IPS-20b (cell line): ENCODE measurements at regions not wholly inside any gene's neighbourhood (a gene's known extent, or its start where the extent isn't known, plus 50 kb on each side); places are given as distances from the start of the nearest gene placed in this dataset.

ENCODE experiments used
- H3K27ac ChIP-seq: one replicate; pipeline ENCODE4 v1.5.1; 2013; ENCODE audit warnings: low read length
- H3K27me3 ChIP-seq: 2 replicates; pipeline ENCODE4 v1.6.1; 2013; ENCODE audit warnings: mild to moderate bottlenecking, low read length, inconsistent platforms; ENCODE audit not compliant: insufficient read depth
- H3K36me3 ChIP-seq: 2 replicates; pipeline ENCODE4 v1.6.1; 2013; ENCODE audit warnings: low read depth, mild to moderate bottlenecking, inconsistent platforms, low read length, moderate library complexity; ENCODE audit not compliant: insufficient read depth
- H3K4me1 ChIP-seq: 2 replicates; pipeline ENCODE4 v1.6.1; 2013; ENCODE audit warnings: mild to moderate bottlenecking, control low read depth, inconsistent platforms, low read length, moderate library complexity; ENCODE audit not compliant: insufficient read depth
- H3K4me3 ChIP-seq: 2 replicates; pipeline ENCODE4 v1.5.1; 2013; ENCODE audit warnings: mild to moderate bottlenecking, low read length, inconsistent platforms
- H3K9ac ChIP-seq: 2 replicates; pipeline ENCODE4 v1.6.1; 2013; ENCODE audit warnings: low read depth, mild to moderate bottlenecking, inconsistent platforms, low read length, moderate library complexity
- H3K9me3 ChIP-seq: 2 replicates; pipeline ENCODE4 v1.6.1; 2013; ENCODE audit warnings: mild to moderate bottlenecking, low read depth, low read length, inconsistent platforms; ENCODE audit not compliant: insufficient read depth

DNA sequence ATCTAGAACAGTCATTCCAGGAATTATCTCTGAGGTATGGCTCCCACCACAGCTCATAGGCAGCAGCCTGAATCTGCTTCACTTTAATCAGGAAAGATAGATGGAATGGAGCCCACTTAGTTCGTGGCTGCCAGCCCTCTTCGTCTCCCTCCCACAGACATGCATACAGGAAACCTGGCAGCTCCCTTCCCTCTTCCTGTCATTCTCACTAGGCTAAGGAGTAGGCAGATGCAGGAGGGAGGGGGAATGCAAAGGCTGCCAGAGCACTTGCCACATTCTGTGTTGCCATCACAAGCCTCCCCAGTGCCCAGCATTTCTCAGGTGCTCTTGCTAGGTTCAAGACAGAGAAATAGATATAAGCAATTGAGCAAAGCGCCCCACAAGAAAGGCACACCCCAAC is 378.9 kb downstream of the ELAVL2 start:
- Histone ChIP-seq H3K36me3 (no peaks in the 10 kb centered on the region), H3K4me1 (no peaks in the 10 kb centered on the region), H3K4me3 (no peak overlapping the region), H3K27me3 (no peaks in the 10 kb centered on the region), H3K9me3 (no peaks in the 10 kb centered on the region), H3K27ac (no peak overlapping the region), H3K9ac (no peak overlapping the region)

DNA sequence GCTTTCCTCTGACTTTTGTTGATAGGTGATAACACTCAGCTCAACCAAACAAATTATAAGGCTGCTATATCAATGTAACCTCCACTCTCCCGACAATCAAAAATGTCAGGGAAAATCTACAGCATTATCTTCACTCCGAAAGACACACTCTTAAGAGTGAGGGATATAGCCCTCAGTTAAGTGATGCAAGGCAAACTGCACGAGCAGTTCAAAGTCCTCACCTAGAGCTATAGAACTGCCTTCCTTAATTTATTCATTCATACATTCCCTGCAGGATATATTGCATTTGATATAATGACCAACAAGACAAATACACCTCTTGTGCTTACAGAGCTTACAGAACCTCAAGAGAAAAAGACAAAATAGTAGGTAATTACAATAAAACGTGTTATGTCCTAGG is 378.1 kb downstream of the ELAVL2 start:
- Histone ChIP-seq H3K9ac (no peak overlapping the region), H3K27ac (no peak overlapping the region), H3K27me3 (no peaks in the 10 kb centered on the region), H3K36me3 (no peaks in the 10 kb centered on the region), H3K4me3 (no peak overlapping the region), H3K4me1 (no peaks in the 10 kb centered on the region), H3K9me3 (no peaks in the 10 kb centered on the region)

GRCh38 chr9:23451802-23452418 is 374.1 kb downstream of the ELAVL2 start:
- Histone ChIP-seq H3K27ac (no peak overlapping the region), H3K4me3 (no peak overlapping the region), H3K36me3 (no peaks in the 10 kb centered on the region), H3K9ac (no peak overlapping the region), H3K9me3 (no peaks in the 10 kb centered on the region), H3K27me3 (no peaks in the 10 kb centered on the region), H3K4me1 (no peaks in the 10 kb centered on the region)

GRCh38 chr9:23464275-23464674 is 361.8 kb downstream of the ELAVL2 start:
- H3K9ac ChIP-seq: no peak overlapping the region
- H3K4me3 ChIP-seq: no peak overlapping the region
- no peaks in the 10 kb centered on the region for H3K9me3 ChIP-seq
- H3K27ac ChIP-seq: no peak overlapping the region
- H3K4me1 ChIP-seq: no peaks in the 10 kb centered on the region
- no peaks in the 10 kb centered on the region for H3K36me3 ChIP-seq
- H3K27me3 ChIP-seq: no peaks in the 10 kb centered on the region

DNA sequence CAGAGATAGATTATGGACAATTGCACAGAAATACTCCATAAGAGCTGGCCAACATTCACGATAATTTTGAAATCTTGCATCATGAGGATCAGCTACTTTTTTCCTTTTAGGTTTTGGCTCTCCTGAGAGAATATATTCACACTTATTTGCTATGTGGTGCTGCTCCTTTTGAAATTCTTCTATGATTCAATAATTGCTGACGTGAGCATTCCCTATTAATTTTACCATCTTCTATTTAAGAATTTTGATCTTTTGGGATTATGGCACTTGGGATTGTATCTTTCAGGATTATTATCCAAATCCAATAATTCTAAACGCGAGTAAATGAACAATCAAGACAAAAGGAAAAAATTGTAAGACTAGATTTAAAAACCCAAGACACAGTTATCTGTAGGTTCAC is 358.8 kb downstream of the ELAVL2 start:
- H3K27ac ChIP-seq: no peak overlapping the region
- no peaks in the 10 kb centered on the region for H3K27me3 ChIP-seq
- H3K36me3 ChIP-seq: no peaks in the 10 kb centered on the region
- no peaks in the 10 kb centered on the region for H3K9me3 ChIP-seq
- no peaks in the 10 kb centered on the region for H3K4me1 ChIP-seq
- H3K9ac ChIP-seq: no peak overlapping the region
- H3K4me3 ChIP-seq: no peak overlapping the region

- H3K27ac ChIP-seq: no peak overlapping the region
- H3K27me3 ChIP-seq: no peaks in the 10 kb centered on the region
- no peak overlapping the region for H3K4me3 ChIP-seq
- H3K36me3 ChIP-seq: no peaks in the 10 kb centered on the region
- no peak overlapping the region for H3K9ac ChIP-seq
- H3K4me1 ChIP-seq: no peaks in the 10 kb centered on the region
- no peaks in the 10 kb centered on the region for H3K9me3 ChIP-seq
Observed at GRCh38 chr9:23477908-23478307, 348.1 kb downstream of the ELAVL2 start.

DNA sequence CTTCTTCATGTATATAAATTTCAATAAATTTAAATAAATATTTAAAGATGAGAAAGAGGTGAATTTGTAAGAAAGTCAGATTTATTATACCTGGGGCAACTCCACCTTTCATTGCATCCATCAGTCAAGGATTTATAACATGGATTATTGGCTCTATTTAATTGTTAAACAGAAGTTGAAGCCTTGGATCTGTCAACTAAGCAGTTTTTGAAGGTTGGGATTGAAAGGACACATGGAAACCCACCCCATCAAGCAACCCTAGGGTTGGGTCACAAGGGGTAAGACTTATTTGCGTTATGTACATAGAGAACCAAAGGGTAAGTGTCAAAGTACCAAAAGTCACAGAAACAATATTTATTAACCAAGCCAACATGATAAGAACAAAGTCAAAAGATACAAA is 342.5 kb downstream of the ELAVL2 start:
- Histone ChIP-seq H3K4me3 (no peak overlapping the region), H3K27ac (no peak overlapping the region), H3K36me3 (no peaks in the 10 kb centered on the region), H3K27me3 (no peaks in the 10 kb centered on the region), H3K9ac (no peak overlapping the region), H3K9me3 (no peaks in the 10 kb centered on the region), H3K4me1 (no peaks in the 10 kb centered on the region)

GRCh38 chr9:23492126-23493002 is 333.7 kb downstream of the ELAVL2 start:
- H3K36me3 ChIP-seq: no peaks in the 10 kb centered on the region
- H3K4me1 ChIP-seq: no peaks in the 10 kb centered on the region
- H3K9ac ChIP-seq: no peak overlapping the region
- H3K27me3 ChIP-seq: no peaks in the 10 kb centered on the region
- H3K9me3 ChIP-seq: no peaks in the 10 kb centered on the region
- H3K27ac ChIP-seq: no peak overlapping the region
- no peak overlapping the region for H3K4me3 ChIP-seq

DNA sequence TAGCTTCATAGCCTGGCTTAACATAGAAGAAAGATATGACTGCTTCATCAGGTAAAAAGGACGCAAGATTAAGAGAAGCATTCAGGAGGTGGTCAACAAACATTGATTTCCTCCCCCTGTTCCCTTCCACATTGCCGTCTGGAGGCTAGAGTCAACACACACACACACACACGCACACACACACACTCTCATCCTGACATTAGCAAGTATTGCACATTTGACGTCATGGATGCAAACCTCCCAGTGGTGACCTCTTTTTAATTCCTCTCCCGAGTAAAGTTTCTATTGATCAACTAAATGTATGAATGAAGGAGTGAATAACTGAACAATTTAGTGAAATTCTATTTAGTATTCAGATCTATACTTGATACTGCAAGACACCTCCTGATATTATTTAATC is 332.8 kb downstream of the ELAVL2 start:
- Histone ChIP-seq H3K27ac (no peak overlapping the region), H3K4me1 (no peaks in the 10 kb centered on the region), H3K9ac (no peak overlapping the region), H3K9me3 (no peaks in the 10 kb centered on the region), H3K4me3 (no peak overlapping the region), H3K36me3 (no peaks in the 10 kb centered on the region), H3K27me3 (no peaks in the 10 kb centered on the region)

- no peak overlapping the region for H3K9ac ChIP-seq
- H3K27ac ChIP-seq: no peak overlapping the region
- H3K4me3 ChIP-seq: no peak overlapping the region
- no peaks in the 10 kb centered on the region for H3K27me3 ChIP-seq
- no peaks in the 10 kb centered on the region for H3K9me3 ChIP-seq
- H3K4me1 ChIP-seq: no peaks in the 10 kb centered on the region
- H3K36me3 ChIP-seq: no peaks in the 10 kb centered on the region
Observed at GRCh38 chr9:23496489-23497136, 329.4 kb downstream of the ELAVL2 start.

DNA sequence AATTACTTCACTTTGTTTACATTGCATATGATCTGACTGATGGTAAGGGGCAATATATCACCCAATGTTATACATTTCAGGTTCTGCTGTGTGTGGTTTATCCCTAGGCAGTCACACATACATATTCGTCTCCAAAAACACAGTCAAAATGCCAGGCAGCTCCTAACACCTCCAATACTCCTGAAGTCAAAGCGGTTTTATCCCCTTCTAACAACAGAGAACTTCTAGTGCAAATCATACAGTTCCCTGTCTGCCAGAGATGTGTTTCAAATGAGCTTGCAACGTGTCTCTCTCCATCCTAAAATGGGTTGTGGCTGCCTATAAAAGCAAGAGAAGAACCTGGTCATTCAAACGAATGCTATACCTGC is 328.9 kb downstream of the ELAVL2 start:
- Histone ChIP-seq H3K27me3 (no peaks in the 10 kb centered on the region), H3K4me1 (no peaks in the 10 kb centered on the region), H3K4me3 (no peak overlapping the region), H3K9me3 (no peaks in the 10 kb centered on the region), H3K9ac (no peak overlapping the region), H3K36me3 (no peaks in the 10 kb centered on the region), H3K27ac (no peak overlapping the region)

GRCh38 chr9:23502004-23502403 is 324.0 kb downstream of the ELAVL2 start:
- H3K9me3 ChIP-seq: 0 out of 2 replicates have a peak, but pooled peaks cover 6% of the 10 kb centered on the region
- no peaks in the 10 kb centered on the region for H3K36me3 ChIP-seq
- no peaks in the 10 kb centered on the region for H3K27me3 ChIP-seq
- H3K27ac ChIP-seq: no peak overlapping the region
- no peaks in the 10 kb centered on the region for H3K4me1 ChIP-seq
- H3K4me3 ChIP-seq: no peak overlapping the region
- H3K9ac ChIP-seq: no peak overlapping the region
